Hepatocyte (in vitro differentiated cells): ENCODE measurements at regions not wholly inside any gene's neighbourhood (a gene's known extent, or its start where the extent isn't known, plus 50 kb on each side); places are given as distances from the start of the nearest gene placed in this dataset.

Source experiments
- EZH2 ChIP-seq: fragments of 200-600 bp; sonication (generic); IDR thresholded peaks from 2 replicates; pipeline ENCODE4 v1.6.1; 2016; ENCODE audit warnings: antibody characterized with exemption, mild to moderate bottlenecking, borderline replicate concordance
- EZH2phosphoT487 ChIP-seq: fragments of 200-600 bp; sonication (generic); IDR thresholded peaks from one replicate; pipeline ENCODE4 v1.6.1; 2018; ENCODE audit warnings: antibody characterized with exemption, mild to moderate bottlenecking, low read depth, moderate library complexity; ENCODE audit not compliant: unreplicated experiment, severe bottlenecking
- TF ChIP-seq, protein P1 (sequence below): fragments of 200-600 bp; sonication (generic); IDR thresholded peaks from 2 replicates; pipeline ENCODE4 v1.5.1; 2016; ENCODE audit warnings: antibody characterized with exemption, mild to moderate bottlenecking; ENCODE audit not compliant: poor library complexity

- TF ChIP-seq, protein P1, sequence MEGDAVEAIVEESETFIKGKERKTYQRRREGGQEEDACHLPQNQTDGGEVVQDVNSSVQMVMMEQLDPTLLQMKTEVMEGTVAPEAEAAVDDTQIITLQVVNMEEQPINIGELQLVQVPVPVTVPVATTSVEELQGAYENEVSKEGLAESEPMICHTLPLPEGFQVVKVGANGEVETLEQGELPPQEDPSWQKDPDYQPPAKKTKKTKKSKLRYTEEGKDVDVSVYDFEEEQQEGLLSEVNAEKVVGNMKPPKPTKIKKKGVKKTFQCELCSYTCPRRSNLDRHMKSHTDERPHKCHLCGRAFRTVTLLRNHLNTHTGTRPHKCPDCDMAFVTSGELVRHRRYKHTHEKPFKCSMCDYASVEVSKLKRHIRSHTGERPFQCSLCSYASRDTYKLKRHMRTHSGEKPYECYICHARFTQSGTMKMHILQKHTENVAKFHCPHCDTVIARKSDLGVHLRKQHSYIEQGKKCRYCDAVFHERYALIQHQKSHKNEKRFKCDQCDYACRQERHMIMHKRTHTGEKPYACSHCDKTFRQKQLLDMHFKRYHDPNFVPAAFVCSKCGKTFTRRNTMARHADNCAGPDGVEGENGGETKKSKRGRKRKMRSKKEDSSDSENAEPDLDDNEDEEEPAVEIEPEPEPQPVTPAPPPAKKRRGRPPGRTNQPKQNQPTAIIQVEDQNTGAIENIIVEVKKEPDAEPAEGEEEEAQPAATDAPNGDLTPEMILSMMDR = no peak
- TF ChIP-seq EZH2 = no peak
- no peak for TF ChIP-seq EZH2phosphoT487
These were observed 629.4 kb downstream of the TSN start for GRCh38 chr2:122384768-122385333.
